ENCODE measurements at regions not wholly inside any gene's neighbourhood (a gene's known extent, or its start where the extent isn't known, plus 50 kb on each side); places are given as distances from the start of the nearest gene placed in this dataset.

GRCh38 chr1:168842916-168843315, 113.9 kb upstream of the DPT start:
- TF ChIP-seq, protein P1, sequence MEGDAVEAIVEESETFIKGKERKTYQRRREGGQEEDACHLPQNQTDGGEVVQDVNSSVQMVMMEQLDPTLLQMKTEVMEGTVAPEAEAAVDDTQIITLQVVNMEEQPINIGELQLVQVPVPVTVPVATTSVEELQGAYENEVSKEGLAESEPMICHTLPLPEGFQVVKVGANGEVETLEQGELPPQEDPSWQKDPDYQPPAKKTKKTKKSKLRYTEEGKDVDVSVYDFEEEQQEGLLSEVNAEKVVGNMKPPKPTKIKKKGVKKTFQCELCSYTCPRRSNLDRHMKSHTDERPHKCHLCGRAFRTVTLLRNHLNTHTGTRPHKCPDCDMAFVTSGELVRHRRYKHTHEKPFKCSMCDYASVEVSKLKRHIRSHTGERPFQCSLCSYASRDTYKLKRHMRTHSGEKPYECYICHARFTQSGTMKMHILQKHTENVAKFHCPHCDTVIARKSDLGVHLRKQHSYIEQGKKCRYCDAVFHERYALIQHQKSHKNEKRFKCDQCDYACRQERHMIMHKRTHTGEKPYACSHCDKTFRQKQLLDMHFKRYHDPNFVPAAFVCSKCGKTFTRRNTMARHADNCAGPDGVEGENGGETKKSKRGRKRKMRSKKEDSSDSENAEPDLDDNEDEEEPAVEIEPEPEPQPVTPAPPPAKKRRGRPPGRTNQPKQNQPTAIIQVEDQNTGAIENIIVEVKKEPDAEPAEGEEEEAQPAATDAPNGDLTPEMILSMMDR (IDR thresholded peaks at IDR 0.05; ENCODE audit: insufficient read depth, low read length), result no peak
- TF ChIP-seq POLR2AphosphoS5 (IDR thresholded peaks at IDR 0.05; ENCODE audit: low read depth), result no peak
- TF ChIP-seq REST (IDR thresholded peaks at IDR 0.05; ENCODE audit: insufficient replicate concordance, low read depth), result no peak
- TF ChIP-seq SPI1 (IDR thresholded peaks at IDR 0.05; ENCODE audit: borderline replicate concordance, low read depth), result no peak
